GM19397 (cell line): ENCODE measurements at regions not wholly inside any gene's neighbourhood (a gene's known extent, or its start where the extent isn't known, plus 50 kb on each side); places are given as distances from the start of the nearest gene placed in this dataset.
"Not testable (repeated sequence)": the region's sequence is repeated elsewhere in the genome, so short reads cannot be mapped to it uniquely, and the experiment has no call there.

Source experiments
- ATAC-seq: cut with Tn5 transposase; IDR thresholded peaks from one replicate; pipeline ENCODE4 v1.9.1; 2021; ENCODE audit warnings: mild to moderate bottlenecking, moderate library complexity; ENCODE audit not compliant: unreplicated experiment

GRCh38 chr13:82467626-82468025, 1414.6 kb downstream of the SLITRK1 start:
- ATAC-seq: no peak

GRCh38 chr13:82459575-82459974, 1422.7 kb downstream of the SLITRK1 start:
- ATAC-seq: not testable (repeated sequence)

- no peak for ATAC-seq
These were observed 1424.1 kb downstream of the SLITRK1 start for GRCh38 chr13:82458169-82458568.

DNA sequence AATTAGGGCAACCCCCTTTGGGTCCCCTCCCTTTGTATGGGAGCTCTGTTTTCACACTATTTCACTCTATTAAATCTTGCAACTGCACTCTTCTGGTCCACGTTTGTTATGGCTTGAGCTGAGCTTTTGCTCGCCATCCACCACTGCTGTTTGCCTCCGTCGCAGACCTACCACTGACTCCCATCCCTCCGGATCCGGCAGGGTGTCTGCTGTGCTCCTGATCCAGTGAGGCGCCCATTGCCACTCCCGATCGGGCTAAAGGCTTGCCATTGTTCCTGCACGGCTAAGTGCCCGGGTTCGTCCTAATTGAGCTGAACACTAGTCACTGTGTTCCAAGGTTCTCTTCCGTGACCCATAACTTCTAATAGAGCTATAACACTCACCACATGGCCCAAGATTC, 1424.7 kb downstream of the SLITRK1 start:
- ATAC-seq: not testable (repeated sequence)

DNA sequence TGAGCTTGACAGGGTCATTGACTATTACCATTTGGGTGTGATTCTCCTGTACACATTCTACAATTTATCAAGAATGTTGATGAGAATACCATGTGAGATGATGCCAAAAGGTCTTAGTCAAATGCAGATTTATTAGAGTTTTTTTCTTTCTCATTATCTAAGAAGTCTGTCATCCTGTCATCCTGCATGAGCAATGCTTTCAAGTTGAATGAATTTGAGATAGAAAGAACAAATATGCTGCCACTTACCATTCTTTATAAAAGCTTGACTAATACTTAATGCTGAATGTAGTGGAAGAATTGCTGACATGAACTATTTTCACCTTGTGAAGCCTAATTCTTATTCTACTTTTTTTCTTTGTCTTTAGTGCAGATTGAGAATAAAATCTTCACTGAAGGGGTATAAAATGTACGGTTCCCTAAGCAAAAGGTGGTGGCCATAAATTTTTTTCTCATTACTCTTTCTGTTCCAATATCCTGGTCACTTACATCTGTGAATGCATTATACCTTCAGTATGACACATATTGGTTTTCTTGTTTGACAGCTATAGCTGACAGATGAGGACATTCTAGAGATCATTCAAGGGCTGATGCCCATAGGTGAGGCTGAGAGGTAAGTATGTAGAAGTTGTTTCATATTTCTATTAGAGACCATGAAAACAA, 1434.7 kb downstream of the SLITRK1 start:
- no peak for ATAC-seq

DNA sequence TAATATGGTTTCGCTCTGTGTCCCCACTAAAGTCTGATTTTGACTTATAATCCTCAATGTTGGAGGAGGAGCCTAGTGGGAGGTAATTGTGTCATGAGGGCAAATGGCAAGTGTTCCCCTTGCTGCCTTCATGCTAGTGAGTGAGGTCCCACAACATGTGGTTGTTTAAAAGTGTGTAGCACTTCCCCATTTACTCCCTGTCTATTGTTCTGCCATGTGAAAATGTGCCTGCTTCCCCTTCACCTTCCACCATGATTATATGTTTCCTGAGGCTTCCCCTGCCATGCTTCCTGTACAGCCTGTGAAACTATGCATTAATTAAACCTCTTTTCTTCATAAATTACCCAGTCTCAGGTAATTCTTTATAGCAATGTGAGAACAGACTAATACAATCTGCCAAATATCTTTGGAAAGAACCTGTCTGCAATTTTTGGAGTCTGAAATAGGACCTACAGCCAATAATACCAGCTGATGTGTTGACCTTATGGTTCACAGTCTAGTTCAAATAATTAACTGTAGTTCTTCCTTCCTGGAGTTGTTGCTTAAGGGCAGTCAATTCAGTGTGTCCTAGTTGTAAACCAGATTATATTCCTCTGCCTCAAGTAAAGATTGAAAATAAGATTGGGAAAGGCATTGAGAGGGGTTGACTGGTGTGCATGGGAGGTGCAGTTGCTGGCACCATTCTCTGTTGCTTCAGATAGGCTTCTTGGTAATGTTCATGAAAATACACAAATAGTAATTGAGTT, 1442.9 kb downstream of the SLITRK1 start:
- ATAC-seq: no peak

DNA sequence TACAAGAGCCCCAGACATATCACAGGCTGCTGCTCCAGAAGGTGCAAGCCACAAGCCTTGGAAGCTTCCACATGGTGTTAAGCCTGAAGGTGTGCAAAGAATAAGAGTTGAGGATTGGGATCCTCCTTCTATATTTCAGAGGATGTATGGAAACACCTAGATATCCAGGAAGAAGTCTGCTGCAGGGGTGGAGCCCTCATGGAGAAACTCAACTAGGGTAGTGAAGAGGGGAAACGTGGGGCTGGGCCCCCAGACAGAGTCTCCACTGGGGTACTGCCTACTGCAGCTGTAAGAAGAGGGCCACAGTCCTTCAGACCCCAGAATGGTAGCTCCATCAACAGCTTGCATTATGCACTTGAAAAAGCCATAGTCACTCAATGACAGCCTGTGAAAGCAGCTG, 1444.0 kb downstream of the SLITRK1 start:
- no peak for ATAC-seq

DNA sequence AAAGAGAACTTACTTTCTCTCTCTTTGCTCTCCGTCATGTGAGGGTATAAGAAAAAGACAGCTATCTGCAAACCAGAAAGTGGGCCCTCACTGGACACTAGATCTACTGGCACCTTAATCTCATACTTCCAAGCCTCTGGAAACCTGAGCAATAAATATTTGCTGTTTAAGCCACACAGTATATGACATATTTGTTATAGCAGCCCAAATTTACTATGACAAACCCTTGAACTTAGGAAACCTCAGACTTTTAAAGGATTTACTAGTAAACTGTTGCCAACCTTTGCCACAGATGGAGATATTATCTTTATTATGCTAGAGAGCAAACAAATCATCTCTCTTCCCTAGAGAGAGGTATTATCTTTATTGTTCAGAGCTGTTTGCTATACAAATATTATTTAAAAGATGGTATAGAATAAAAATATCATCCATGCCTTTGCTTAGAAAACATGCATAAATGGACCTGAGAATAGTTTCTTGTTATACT, 1446.1 kb downstream of the SLITRK1 start:
- ATAC-seq: no peak

- ATAC-seq: no peak
These were observed 1449.3 kb downstream of the SLITRK1 start for GRCh38 chr13:82432949-82433348.

- no peak for ATAC-seq
These were observed 1469.5 kb downstream of the SLITRK1 start for GRCh38 chr13:82412749-82413148.

DNA sequence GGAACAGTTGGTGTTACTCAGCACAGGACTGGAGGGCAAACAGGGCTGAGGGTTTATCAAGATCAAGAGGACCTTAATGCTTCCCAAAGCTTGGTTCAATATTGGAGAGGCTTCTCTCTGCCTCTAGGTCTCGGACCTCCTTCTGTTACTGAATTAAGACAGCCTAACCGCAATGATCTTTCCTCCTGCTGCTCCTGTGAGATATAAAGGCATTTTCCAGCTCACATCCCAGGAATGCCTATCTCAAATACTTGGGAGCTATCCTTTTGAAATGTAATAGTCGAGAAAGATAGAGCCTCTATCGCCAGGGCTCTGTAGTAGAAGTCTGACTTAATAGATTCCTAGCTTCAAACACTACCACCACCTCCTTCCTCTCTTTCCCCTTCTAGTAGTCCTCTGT, 1475.0 kb downstream of the SLITRK1 start:
- no peak for ATAC-seq

DNA sequence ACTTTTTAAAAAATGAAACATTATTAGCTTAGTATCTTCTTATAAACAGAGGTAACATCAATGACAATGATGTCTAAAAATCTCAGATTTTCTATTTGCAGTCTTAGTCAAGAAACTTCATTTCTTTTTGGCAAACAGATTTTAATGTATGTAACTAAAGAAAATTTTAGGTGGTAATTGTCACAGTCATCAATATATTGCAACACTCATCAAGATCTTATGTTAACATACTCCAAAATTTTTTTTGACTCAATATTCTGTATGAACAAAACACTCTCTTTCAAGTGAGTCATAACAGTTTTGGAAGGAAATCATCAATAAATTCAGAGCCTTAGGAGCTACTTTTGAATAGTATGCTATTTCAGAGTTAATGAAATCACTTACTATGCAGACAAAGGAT, 1507.6 kb downstream of the SLITRK1 start:
- no peak for ATAC-seq

DNA sequence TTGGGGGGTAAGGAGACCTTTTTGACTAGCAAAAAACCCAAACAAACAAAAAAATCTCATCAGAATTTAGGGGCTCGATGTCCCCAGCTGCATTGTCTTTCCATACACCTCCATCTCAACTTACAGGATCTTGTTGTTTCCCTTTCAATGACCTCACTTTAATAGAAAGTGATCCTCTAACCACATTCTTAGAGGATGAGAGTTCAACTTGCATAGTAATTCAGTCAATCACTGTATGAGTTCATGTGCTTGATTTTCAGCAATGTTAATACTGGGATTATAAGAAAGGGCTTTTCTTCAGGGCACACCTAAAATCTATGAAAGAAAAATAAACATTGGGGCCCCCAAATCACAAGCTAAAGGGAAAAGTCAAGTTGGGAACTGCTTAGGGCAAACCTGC, 1512.0 kb downstream of the SLITRK1 start:
- no peak for ATAC-seq

- no peak for ATAC-seq
These were observed 1517.7 kb downstream of the SLITRK1 start for GRCh38 chr13:82364525-82364924.

DNA sequence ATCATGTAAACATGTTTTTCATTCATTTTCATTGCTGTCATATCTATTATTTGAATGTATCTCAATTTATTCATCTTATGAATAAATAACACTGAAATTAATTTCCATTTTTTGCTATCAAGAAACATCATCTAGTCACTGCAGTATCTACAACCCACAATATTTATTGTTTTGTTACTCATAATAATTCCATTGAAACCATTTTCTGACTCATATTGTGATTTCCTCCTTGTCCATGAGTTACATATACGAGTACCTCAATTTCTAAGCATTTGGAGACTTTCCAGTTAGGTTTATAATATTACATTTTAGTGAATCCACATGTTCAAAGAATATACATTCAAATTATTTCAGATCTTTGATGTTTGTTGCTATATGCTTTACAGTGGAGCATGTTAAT, 1524.0 kb downstream of the SLITRK1 start:
- ATAC-seq: no peak

- ATAC-seq: no peak
These were observed 1525.4 kb downstream of the SLITRK1 start for GRCh38 chr13:82356667-82357410.

DNA sequence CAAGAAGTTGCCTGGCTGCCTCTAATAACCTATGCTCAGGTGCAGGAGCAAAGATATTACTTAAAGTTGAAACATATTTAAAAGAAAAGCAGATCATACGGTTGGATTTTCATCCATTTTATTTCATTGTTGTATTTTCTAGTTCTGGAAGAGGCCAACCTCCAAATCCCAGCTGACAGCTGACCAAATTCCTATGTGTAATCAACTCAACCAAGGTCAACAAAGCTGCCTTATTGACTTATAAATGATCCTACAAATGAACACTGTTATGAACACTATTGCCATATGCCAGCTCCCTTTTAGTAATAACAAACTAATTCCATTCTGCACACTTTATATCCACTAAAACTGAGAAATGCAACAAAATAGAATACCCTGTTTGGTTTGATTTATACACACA, 1537.4 kb downstream of the SLITRK1 start:
- no peak for ATAC-seq

- ATAC-seq: no peak
These were observed 1541.2 kb downstream of the SLITRK1 start for GRCh38 chr13:82341116-82341515.

GRCh38 chr13:82330499-82330898, 1551.8 kb downstream of the SLITRK1 start:
- no peak for ATAC-seq

- no peak for ATAC-seq
These were observed 1559.2 kb downstream of the SLITRK1 start for GRCh38 chr13:82323101-82323500.

DNA sequence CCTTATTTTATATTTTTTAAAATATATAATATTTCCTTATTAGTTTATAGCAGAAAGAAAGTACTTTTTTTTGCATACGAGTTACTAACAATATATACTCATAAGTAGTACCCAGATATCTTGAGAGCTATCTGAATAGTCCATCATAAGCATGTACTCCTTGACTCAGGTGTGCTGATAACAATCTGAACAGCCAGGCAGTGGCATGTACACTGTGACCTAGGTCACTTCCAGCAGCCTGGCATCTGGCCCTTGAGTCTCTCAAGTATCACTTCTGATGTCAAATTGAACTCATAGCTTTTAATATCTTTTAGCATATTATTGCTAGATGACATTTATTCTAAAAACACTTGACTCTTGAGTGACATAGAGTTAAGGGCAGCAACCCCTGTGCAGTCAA, 1576.7 kb downstream of the SLITRK1 start:
- ATAC-seq: no peak

DNA sequence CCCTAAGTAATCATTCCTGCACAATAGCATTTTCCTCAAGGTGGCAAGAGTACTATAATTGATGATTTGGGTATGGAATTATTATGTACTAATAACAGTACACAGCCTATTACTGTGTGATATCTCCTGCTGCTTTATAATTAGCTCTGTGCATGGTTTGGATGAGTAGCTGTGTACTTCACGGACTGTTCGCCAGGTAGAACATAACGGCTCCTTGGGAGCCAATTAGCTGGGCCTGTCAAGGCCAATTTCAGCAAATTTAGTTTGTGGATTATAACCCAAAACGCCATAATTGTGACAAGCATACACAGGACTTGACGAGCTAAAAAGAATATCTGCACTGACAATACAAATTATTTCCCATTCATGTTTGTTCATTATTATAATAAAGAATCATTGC, 1584.2 kb downstream of the SLITRK1 start:
- ATAC-seq: no peak
